ENCODE measurements at regions not wholly inside any gene's neighbourhood (a gene's known extent, or its start where the extent isn't known, plus 50 kb on each side); places are given as distances from the start of the nearest gene placed in this dataset.

DNA sequence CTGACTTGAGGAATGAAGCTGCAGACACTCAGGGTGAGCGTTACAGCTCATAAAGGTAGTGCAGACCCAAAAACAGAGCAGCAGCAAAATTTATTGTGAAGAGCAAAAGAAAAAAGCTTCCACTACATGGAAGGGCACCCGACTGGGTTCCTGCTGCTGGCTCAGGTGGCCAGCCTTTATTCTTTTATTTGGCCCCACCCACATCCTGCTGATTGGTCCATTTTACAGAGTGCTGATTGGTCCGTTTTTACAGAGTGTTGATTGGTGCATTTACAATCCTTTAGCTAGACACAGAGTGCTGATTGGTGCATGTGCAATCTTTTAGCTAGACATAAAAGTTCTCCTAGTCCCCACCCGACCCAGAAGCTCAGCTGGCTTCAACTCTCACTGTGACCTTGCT is 95.3 kb upstream of the STMND1 start:
- no peak overlapping the region for H3K9ac ChIP-seq (ENCODE audit: control insufficient read depth, insufficient read depth, low read length)
- BruUV-seq (replicated peaks) = no TSS peak
- no peak overlapping the region for H3K27ac ChIP-seq (ENCODE audit: control insufficient read depth, insufficient read depth)
- no peaks in the 10 kb centered on the region for H3K79me2 ChIP-seq (ENCODE audit: control insufficient read depth, insufficient read depth, low read length)
- ATAC-seq (no peak), DNase-seq (ENCODE audit: low read depth, low spot score) (no peak), FAIRE-seq (no peak)
- no peak for TF ChIP-seq ZSCAN29 (IDR thresholded peaks at IDR 0.05)
- TF ChIP-seq TBL1XR1 (IDR thresholded peaks at IDR 0.05; ENCODE audit: low read depth, low read length) = no peak
- TF ChIP-seq REST (IDR thresholded peaks at IDR 0.05; ENCODE audit: low read depth, low read length) = no peak
- TF ChIP-seq, protein P1, sequence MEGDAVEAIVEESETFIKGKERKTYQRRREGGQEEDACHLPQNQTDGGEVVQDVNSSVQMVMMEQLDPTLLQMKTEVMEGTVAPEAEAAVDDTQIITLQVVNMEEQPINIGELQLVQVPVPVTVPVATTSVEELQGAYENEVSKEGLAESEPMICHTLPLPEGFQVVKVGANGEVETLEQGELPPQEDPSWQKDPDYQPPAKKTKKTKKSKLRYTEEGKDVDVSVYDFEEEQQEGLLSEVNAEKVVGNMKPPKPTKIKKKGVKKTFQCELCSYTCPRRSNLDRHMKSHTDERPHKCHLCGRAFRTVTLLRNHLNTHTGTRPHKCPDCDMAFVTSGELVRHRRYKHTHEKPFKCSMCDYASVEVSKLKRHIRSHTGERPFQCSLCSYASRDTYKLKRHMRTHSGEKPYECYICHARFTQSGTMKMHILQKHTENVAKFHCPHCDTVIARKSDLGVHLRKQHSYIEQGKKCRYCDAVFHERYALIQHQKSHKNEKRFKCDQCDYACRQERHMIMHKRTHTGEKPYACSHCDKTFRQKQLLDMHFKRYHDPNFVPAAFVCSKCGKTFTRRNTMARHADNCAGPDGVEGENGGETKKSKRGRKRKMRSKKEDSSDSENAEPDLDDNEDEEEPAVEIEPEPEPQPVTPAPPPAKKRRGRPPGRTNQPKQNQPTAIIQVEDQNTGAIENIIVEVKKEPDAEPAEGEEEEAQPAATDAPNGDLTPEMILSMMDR (IDR thresholded peaks at IDR 0.05 in 2 of 3, conservative IDR thresholded peaks at IDR 0.05 in 1 of 3; ENCODE audit: control insufficient read depth in 2 of 3, extremely low read depth in 1 of 3, insufficient read depth in 1 of 3, low read depth in 3 of 3, low read length in 3 of 3) = no peak
- TF ChIP-seq NFYB (IDR thresholded peaks at IDR 0.05; ENCODE audit: insufficient read depth, low read depth, low read length) = peak; percentile 65
- TF ChIP-seq ATF7 (IDR thresholded peaks at IDR 0.05; ENCODE audit: low read depth) = no peak
- no peaks in the 10 kb centered on the region for H3K4me1 ChIP-seq (ENCODE audit: control insufficient read depth, insufficient read depth, low read length)
- no peak overlapping the region for H3K4me2 ChIP-seq (ENCODE audit: control insufficient read depth, insufficient read depth)
- ChIA-PET RAD21 (ENCODE audit: unreplicated experiment) (no interaction called here), SMC1A (ENCODE audit: uncharacterized antibody, unreplicated experiment) (no interaction called here), CTCF (no interaction called here), POLR2A (interaction anchor here (0.6 kb wide), 1 partner anchor 706 kb away, joined by 3 read pairs; no protein-coding TSS in a partner anchor)
- 32% methylated on average over 4 of the region's 4 CpGs for WGBS (ENCODE audit: insufficient coverage, insufficient replicate concordance, low lambda C conversion rate, missing lambda C conversion rate)
- H4K20me1 ChIP-seq (ENCODE audit: control insufficient read depth, insufficient read depth) = no peaks in the 10 kb centered on the region
- no peak overlapping the region for H2AFZ ChIP-seq (ENCODE audit: control insufficient read depth, low read depth, low read length)
- H3K36me3 ChIP-seq (ENCODE audit: control insufficient read depth in 2 of 2, insufficient read depth in 2 of 2, low read length in 1 of 2) = no peaks in the 10 kb centered on the region
- H3K4me3 ChIP-seq = no peak overlapping the region
- intact Hi-C loops (cut with micrococcal nuclease; ENCODE audit: unreplicated experiment) = no loop called here
- in situ Hi-C loops (cut with MboI) = no loop called here
- no peaks in the 10 kb centered on the region for H3K9me3 ChIP-seq (replicated peaks; ENCODE audit: control insufficient read depth, insufficient read depth, low read length)
- H3K27me3 ChIP-seq (replicated peaks in 1 of 2; ENCODE audit: control insufficient read depth in 2 of 2, insufficient read depth in 2 of 2, low read length in 1 of 2) = no peaks in the 10 kb centered on the region; a peak in 1 of 4 replicates
